ENCODE measurements at regions not wholly inside any gene's neighbourhood (a gene's known extent, or its start where the extent isn't known, plus 50 kb on each side); places are given as distances from the start of the nearest gene placed in this dataset.

GRCh38 chr12:126899926-126900792 is 1366.8 kb upstream of the TMEM132C start:
- no peaks in the 10 kb centered on the region for H3K27me3 ChIP-seq (replicated peaks)
- no peak for TF ChIP-seq CTCF (IDR thresholded peaks at IDR 0.05; ENCODE audit: low read depth, low read length, missing control alignments)

GRCh38 chr12:126903027-126903876 is 1363.7 kb upstream of the TMEM132C start:
- no peak for TF ChIP-seq CTCF (IDR thresholded peaks at IDR 0.05; ENCODE audit: low read depth, low read length, missing control alignments)
- Histone ChIP-seq H3K27me3 (replicated peaks) (no peaks in the 10 kb centered on the region), H3K4me3 (ENCODE audit: low read depth, low read length) (no peak overlapping the region), H3K27ac (no peak overlapping the region), H3K36me3 (replicated peaks) (no peaks in the 10 kb centered on the region)
- no peak for DNase-seq
- in situ Hi-C loops (cut with HindIII; ENCODE audit: low pct_ligation_motif_present, low sequenced_read_pairs), result no loop called here

More at GRCh38 chr12:126899926-126900792, 1366.8 kb upstream of the TMEM132C start:
- no peak overlapping the region for H3K4me3 ChIP-seq (ENCODE audit: low read depth, low read length)
- DNase-seq, result no peak
- no peak overlapping the region for H3K27ac ChIP-seq
- in situ Hi-C loops (cut with HindIII; ENCODE audit: low pct_ligation_motif_present, low sequenced_read_pairs), result no loop called here
- H3K36me3 ChIP-seq (replicated peaks), result no peaks in the 10 kb centered on the region

DNA sequence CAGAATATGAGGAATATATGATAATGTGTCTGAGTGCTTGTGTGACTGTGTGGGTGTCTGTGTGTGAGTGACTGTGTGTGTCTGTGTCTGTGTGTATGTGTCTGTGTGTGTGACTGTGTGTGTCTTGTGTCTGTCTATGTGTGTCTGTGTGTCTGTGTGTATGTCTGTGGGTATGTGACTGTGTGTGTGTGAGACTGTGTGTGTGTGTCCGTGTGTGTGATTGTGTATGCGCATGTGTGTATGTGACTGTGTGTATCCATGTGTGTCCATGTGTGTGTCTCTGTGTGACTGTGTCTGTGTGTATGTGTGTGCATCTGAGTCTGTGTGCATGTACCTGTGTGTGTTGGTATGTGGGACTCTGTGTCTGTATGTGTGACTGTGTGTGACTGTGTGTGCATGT is 1361.2 kb upstream of the TMEM132C start:
- in situ Hi-C loops (cut with HindIII; ENCODE audit: low pct_ligation_motif_present, low sequenced_read_pairs), result no loop called here
- DNase-seq, result no peak
- TF ChIP-seq CTCF (IDR thresholded peaks at IDR 0.05; ENCODE audit: low read depth, low read length, missing control alignments), result no peak

DNA sequence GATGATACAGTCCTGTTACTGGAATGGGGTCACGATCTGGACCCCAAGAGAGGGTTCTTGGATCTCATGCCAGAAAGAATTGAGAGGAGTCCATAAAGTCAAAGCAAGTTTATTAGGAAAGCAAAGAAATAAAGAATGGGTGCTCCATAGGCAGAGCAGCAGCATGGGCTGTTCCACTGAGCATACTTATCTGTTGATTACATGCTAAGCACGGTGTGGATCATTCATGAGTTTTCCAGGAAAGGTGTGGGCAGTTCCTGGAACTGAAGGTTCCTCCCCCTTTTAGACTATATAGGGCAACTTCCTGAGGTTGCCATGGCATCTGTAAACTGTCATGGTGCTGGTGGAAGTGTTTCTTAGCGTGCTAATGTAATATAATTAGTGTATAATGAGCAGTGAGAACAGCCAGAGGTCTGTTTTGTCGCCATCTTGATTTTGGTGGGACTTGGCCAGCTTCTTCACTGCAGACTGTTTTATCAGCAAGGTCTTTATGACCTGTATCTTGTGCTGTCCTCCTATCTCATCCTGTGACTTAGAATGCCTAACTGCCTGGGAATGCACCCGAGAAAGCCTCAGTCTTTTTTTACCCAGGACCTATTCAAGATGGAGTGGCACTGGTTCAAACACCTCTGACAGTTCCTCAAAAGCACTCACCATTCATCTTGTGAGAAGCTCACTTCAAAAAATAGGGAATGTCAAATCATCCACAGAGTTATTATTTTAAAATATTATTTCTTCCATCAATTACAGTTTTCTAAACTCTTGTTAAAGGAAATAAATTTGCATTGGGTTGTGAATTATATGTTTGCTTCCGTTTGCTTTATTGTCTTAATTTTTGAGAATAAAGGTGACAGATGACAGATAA is 1358.8 kb upstream of the TMEM132C start:
- no peak for DNase-seq
- no peak overlapping the region for H3K27ac ChIP-seq
- TF ChIP-seq CTCF (IDR thresholded peaks at IDR 0.05; ENCODE audit: low read depth, low read length, missing control alignments), result no peak
- H3K36me3 ChIP-seq (replicated peaks), result no peaks in the 10 kb centered on the region
- H3K27me3 ChIP-seq (replicated peaks), result no peaks in the 10 kb centered on the region
- in situ Hi-C loops (cut with HindIII; ENCODE audit: low pct_ligation_motif_present, low sequenced_read_pairs), result no loop called here
- H3K4me3 ChIP-seq (ENCODE audit: low read depth, low read length), result no peak overlapping the region

More for the DNA sequence above, 1361.2 kb upstream of the TMEM132C start:
- H3K27me3 ChIP-seq (replicated peaks), result no peaks in the 10 kb centered on the region
- no peak overlapping the region for H3K4me3 ChIP-seq (ENCODE audit: low read depth, low read length)
- H3K27ac ChIP-seq, result no peak overlapping the region
- H3K36me3 ChIP-seq (replicated peaks), result no peaks in the 10 kb centered on the region

DNA sequence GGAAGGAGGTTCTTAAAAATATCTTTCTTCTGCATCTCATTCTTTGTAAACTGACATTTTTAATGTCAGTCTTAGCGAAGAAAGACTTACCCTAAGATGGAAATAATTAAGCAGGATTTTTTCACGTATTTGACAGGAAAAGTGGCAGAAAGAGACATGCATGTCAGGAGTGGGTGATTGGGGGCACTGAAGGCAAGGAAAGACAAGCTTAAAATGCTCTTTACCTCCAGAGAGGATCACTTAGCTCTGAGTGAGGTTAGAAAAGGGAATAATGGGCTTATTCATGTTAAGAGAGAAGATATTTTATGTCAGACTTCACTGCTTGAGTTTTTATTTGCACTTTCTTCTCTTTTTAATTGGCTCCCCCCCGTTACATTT is 1358.2 kb upstream of the TMEM132C start:
- no peak for DNase-seq
- in situ Hi-C loops (cut with HindIII; ENCODE audit: low pct_ligation_motif_present, low sequenced_read_pairs), result no loop called here
- Histone ChIP-seq H3K36me3 (replicated peaks) (no peaks in the 10 kb centered on the region), H3K27ac (no peak overlapping the region), H3K27me3 (replicated peaks) (no peaks in the 10 kb centered on the region), H3K4me3 (ENCODE audit: low read depth, low read length) (no peak overlapping the region)
- TF ChIP-seq CTCF (IDR thresholded peaks at IDR 0.05; ENCODE audit: low read depth, low read length, missing control alignments), result no peak
